ENCODE measurements at regions not wholly inside any gene's neighbourhood (a gene's known extent, or its start where the extent isn't known, plus 50 kb on each side); places are given as distances from the start of the nearest gene placed in this dataset.
A peak's percentile ranks its signal among the peaks of the same experiment; 100 is the strongest.

DNA sequence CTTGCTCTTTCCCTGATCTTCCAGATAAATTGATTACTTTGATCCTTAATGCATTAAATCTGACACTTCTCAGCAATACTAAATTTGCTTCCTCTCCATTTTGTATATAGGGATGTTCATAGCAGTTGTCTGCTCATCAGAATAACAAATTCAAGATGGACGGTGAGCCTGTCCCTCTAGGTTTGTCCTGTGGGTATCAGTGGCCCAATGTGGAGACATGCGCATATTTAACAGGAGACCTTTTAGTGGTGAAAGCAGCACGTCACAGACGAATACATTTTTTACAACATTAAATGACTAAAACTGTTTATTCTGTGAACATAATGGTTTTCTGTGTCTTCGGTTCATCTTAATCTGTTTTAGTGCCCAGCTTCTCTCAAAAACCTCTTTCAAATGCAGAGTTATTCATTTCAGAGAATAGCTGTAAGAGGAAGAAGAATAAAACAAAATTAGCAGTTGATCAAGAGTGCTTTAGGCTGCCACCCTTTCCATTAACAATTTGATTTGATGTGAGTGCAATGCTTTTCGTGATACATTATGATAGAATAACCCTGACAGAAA, 1970.4 kb upstream of the WWC1 start:
- DNase-seq (ENCODE audit: low read depth): no peak

DNA sequence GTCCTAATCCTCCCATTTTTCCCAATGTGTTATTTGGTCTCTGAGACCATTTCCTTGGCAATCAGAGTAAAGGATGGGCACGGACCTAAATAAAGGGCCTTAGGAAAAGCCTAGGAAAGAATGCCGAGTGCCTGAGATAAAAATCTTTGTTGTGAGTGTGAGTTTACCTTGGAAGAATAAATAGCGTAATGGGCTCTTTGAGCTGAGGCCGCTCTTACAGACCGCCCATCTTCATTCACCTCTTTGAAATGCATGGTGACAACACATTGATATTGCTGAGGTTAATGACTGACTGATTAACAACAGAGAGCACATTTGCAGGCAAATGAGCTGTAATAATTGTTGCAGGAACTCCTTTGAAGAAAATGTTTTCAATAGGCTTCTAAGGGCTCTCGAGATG, 1967.1 kb upstream of the WWC1 start:
- DNase-seq (ENCODE audit: low read depth): no peak

DNA sequence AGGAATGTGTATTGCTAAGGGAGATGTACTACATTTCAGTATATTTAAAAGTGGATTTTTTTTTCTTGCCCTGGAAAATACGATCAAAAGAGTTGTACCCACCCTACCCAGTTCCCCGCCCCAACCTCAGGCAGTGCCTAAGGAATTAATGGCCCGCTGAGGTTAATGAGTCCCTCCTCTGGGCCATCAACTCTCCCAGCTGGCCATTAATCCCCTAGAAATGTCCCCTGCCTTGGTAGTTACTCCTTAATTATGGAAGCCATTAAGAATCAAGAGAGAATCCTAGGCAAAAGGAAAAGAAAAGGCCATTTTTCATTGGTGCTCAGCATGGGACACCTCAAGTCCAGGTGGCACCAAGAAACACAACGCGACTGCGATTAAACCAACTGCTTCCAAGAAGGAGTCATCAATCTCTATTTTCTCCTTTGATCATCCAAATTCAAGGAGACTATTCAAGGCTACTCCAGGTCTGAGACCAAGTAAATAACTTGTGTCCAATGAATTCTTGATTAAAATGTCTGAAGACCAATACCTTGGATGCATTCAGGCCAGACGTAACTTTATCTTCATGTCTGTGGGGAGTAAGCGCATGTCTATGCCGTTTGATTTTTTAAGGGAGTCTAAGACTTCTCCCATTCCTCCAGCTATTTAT, 1962.2 kb upstream of the WWC1 start:
- no peak for DNase-seq (ENCODE audit: low read depth)

DNA sequence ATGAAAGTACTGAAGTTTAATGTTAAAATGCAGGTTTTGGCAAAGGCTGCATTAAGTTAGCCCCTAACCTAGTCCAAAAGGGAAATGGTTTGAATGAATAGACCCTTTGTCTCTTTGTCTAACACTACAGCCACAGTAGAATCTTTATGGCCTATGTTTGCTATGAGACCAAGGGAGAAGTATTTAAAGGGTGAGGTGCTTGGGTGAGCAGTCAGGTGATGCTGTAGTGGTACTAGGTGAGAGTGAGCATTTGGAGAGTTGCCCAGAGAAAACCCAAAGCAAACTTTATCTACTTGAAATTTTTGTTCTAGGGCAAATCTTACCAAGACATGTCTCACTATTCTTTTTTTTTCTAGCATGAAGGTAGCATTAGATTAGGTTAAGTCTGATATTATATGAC, 1961.4 kb upstream of the WWC1 start:
- no peak for DNase-seq (ENCODE audit: low read depth)

DNA sequence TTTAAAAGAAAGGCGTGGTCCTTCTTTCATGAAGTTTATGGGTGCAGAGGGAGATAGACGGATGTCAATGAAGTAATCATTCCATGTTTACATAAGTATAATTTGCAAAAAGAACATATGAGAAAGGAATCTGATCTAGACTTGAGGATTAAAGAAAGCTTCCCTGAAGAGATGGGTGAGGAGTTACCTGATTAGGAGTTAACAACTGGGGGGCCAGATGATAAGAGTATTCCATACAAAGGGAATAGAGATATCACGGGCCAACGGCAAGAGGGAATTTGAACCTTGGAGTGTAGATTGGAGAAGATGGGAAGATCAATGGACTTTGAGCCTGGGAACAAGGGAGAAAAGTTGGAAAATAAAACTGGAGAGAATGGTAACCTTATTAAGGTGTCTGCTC, 1959.9 kb upstream of the WWC1 start:
- no peak for DNase-seq (ENCODE audit: low read depth)

DNA sequence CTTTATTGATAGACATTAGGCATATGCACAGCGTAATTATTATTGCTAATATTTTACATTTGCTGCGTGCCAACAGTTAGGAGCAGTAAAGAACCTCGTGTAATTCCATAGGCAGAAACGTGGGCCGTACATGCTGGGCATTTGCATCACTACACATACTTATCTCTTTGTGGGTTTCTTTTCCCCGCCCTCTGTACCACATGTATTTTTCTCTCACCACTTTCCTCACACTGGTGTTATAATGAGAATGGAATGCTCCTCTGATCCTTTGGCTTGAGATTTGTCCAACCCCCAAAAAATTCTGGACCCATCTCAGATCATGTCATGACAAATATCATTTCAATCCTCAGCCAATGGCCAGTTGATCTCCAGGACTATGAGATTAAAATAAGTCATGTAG, 1952.6 kb upstream of the WWC1 start:
- peak; percentile 1 for DNase-seq (ENCODE audit: low read depth)

DNA sequence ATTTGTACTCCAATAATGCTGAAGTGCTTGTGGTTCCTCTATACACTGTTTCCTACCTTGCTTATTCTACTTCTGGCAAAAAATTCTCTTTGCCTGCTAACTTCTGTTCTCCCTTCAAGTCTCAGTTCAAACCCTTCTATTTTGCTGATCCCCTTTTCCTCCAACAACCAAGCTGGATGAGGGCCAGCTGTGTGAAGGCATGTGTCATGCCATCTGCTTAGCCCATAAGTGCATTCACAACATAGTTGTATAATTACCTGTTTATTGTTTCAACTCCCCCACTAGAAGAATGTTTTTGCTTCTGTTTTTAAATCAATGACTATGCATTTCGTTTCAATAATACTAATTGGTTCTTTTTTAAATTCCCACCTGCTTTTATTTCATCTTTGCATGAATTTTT, 1951.4 kb upstream of the WWC1 start:
- DNase-seq (ENCODE audit: low read depth): no peak

DNA sequence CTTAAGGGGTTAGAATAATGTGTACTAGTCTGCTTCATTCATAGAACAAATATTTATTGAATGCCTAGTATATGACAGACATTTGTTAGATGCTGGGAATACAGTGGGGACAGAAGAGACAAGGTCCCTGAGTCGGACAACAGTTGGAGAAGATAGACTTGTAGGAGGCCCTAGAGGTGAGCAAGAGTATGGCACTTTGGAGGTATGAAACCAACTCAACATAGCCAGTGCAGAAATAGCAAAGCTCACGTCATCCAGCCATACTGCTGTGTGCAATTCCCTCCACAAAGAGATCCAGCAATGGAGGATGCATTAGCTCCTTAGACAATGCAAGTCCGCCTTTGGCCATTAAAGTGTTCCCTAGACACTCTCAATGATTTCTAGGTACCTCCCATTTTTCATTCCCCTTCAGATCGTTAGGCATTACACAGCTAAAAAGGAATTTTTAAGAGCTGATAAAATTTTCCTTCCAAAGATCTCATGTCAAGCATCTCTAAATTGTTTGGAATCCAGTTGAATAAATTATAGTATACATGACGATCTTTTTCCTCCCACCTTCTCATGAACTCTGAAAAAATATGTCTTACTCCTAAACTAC, 1949.6 kb upstream of the WWC1 start:
- DNase-seq (ENCODE audit: low read depth): no peak

DNA sequence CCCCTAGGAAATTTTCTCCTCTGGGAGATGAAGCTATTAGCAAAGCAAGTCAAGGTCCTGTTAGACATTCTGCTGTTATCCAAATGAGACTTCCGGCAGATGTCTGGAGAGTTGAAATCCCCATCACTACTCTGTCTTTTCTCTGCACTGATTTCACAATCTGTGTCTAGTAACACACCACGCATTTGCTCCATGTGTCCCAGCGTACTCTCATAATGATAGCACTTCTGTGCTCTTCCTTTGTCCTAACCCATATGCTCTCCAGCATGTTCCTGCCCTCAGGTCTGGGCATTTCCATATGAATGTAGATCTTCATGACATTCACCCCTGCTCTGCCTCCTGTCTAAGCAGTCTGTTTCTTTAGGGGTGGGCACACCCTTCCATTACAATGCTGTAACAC, 1949.0 kb upstream of the WWC1 start:
- DNase-seq (ENCODE audit: low read depth): no peak

DNA sequence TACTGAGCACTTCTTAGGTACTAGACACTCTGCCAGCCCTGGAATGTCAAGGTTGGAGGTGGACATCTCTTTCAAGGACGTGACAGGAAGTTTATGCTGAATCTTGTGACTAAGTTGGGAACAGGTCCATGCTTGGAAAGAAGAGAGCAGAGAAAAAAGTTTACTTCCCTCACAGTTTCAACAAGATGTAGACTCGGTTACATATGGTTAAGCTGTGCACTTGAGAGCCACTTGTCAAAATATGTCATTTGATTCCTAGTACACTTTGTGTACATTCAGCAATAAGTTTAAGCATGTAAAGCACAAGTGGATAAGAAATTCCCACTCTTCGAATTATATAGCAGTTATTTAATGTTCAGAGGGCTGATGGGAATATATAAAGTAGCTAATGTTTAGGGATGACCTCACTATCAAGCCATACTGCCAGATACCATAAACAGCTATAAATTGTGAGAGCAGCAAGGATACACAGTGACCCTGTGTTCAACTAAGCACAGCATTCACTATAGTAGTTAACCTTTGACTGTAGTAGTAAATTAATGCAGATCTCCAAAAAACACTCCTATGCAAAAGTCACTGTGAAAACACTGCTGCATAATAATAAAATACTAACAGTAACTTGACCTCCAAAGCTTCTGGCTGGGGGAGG, 1944.6 kb upstream of the WWC1 start:
- no peak for DNase-seq (ENCODE audit: low read depth)

DNA sequence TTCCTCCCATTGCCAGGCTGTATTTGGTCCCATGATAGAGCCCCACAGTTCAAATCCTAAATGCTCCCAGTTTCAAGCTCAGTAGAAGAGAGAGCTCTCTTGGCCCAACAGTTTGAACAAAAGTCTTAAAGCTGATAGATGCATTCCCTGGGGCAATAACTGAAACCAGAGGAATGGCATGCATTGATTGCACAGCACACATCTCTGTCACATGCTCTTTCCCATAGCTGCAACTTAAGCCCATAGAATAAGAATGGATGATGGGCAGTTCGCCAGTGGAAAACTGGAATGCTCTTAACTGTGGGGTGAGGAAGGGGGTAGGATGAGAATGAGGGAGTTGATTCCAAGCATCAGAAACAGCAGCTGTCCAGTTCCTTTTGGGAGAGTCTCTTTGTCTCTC, 1942.4 kb upstream of the WWC1 start:
- no peak for DNase-seq (ENCODE audit: low read depth)

DNA sequence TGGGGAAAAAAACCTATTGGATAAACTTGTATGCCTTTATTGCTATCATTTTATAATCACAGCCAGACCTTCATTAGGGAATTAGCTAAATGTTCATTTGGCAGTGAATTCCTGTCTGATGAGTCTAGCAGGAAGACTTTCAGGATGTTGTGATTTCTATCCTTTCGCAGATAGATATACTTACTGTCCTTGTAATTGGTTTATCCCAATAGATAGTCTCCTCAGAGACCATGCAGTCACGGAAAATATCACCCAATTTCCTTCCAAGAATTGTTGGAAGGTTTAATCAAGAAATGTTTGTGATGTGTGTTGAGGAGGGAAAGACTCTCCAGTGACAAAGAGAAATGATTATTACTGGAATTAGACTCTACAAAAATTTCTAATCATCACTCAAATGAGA, 1937.9 kb upstream of the WWC1 start:
- no peak for DNase-seq (ENCODE audit: low read depth)

DNA sequence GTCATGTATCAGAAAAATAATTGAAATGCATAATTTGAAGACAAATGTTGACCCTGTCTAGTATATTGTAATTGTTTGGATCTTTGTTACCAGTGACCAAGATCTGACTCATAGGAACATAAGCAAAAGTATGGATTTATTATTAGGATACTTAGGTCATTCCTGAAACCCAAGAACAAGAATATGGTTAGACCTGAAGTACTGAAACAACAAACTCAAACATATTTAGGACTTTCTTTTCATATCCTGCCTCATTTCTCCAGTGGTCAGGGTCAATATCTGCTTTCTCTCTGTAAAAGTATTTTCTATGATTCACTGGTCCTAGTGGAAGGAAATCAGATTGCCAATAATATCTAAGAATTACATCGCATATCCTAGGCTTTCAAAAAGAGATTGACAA, 1937.1 kb upstream of the WWC1 start:
- no peak for DNase-seq (ENCODE audit: low read depth)

DNA sequence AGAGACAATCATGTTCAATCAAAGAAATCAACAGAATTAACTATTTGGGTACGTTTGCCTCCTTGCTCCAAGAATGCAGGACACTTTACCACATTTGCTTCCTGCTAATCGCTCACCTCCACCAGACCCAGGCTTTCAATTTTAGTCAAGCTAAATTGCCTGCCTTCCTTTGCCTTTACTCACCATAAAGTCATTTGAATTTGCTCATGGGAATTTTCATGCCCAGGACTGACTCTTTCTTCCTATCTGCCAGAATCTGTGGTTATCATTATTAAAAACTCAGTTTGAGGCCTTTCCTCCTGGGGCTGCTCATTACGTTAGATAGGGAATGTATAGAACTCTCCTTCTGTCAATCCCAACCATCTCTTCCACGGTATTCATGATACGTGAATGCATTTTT, 1935.3 kb upstream of the WWC1 start:
- DNase-seq (ENCODE audit: low read depth): no peak

DNA sequence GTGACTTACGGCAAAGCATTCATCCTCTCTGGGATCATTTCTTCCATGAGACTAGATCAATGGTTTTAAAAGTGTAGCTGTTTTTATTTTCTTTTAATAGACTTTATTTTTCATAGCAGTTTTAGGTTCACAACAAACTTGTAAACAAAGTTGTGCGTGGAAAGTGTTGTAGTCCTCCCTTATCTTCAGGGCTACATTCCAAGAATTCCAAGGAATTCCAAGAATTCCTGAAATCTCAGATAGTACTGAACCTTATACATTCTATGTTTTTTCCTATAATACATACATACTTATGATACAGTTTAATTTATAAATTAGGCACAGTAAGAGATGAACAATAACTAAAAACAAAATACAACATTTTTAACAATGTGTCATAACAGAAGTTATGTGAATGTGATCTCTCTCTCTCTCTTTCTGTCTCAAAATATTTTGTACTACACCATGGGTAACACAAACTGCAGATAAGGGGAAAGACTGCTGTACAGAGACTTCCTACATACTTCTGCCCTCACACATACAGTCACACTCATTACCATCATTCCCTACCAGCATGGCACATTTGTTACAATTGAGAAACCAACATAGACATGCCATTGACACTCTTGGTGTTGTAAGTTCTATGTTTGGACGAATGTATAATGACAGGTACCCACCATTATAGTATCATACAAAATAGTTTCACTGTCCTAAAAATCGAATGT, 1933.2 kb upstream of the WWC1 start:
- DNase-seq (ENCODE audit: low read depth): no peak

DNA sequence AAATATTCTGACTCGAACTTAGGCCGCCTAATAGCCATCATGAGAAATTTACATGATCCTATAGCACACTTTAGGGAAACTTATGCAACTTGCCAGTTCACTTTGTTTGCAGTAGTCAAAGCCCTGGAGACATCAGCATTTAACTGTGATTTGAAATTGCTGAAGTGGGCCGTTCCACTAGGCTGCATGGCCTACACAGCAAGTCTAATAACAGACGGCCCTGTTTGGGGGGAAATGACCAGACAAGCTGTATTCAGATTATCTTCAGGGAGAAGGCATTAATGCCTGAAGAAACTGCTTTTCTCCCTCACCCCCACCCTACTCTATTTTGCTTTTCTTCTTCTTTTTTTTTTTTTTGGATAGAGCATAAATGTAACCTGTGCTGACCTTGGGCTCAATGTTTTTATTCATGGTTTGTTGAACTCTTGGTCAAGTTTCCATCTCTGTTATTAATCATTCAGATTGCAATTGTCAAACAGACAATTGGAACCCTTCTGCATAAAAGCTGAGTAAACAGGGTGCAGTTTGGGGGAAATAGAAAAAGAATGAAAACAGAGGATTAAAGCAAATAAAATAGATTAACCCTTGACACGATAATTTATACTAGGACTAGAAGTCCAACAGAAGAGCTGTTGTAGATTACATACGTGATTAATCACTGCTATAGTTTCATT, 1928.2 kb upstream of the WWC1 start:
- no peak for DNase-seq (ENCODE audit: low read depth)

DNA sequence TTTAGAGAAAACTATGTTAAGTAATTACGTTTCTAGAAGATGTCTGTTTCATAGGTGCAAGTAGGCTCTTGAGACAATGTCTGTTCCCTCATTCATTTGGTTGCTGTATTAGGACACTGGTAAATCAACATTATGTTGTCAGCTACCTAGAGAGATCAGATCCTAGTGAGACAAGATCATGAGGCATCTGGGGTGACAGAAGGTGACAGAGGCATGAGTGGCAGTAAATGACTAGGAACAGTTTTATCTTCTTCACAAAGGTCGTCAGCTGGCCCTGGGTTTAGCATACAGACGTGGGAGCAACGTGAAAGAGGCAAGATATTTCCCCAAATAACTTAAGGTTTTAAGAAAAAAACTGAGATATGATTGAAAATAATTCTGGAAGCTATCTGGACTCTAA, 1926.3 kb upstream of the WWC1 start:
- DNase-seq (ENCODE audit: low read depth): no peak

DNA sequence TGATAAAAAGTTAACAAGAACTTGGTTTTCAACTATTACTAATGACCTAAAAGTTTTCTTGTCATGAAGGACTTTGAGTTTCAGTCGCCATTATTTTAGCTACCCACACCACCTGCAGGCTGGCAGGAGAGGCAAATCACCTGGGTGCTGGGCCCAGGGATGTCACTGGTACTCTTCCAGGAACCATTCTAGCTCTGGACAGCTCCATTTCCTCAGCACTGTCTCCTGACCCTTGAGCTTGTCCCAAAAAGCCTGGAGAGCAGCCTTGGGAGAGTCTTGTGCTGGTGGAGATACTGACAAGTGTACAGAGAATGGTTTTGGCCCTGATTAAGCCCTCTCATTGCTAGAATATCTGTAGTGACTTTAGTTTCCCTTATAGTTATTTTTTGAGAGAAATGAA, 1924.1 kb upstream of the WWC1 start:
- no peak for DNase-seq (ENCODE audit: low read depth)

DNA sequence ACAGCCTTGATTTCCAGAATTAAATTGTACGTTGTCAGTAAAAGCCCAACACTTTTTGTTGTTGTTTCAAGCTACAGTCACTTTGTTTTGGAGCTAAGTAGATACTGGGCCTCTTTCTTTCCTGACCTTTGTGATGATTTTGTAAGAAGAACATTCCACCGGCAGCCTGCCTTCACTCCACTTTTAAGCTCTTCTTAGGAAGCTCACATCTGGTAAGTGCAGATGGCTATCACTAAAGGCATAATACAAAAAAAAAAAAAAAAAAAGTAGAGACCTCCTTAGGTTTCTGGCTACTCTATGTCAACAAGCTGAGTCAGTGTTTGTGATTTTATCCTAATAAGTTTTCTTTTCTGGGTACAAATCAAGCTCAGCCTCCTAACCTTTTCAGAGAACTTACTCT, 1922.1 kb upstream of the WWC1 start:
- peak; percentile 50 for DNase-seq (ENCODE audit: low read depth)

DNA sequence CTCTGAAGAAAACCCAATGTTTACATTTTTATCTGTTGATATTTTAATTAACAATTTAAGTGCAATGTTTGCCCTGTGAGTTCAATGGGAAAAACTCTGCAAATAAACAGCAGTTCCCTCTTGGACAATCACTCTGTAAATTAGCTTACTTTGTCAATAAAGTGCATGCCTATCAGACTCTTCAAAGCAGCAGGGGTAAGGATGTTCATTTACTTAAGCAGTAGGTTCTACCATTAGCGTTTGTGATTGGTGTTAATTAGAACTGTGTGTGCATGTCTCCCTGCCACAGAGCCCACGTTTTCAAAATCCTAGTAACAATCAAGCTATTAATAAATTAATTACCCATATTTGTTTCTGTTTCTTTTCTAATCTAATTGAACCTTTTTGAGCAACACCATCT, 1921.6 kb upstream of the WWC1 start:
- DNase-seq (ENCODE audit: low read depth): no peak

DNA sequence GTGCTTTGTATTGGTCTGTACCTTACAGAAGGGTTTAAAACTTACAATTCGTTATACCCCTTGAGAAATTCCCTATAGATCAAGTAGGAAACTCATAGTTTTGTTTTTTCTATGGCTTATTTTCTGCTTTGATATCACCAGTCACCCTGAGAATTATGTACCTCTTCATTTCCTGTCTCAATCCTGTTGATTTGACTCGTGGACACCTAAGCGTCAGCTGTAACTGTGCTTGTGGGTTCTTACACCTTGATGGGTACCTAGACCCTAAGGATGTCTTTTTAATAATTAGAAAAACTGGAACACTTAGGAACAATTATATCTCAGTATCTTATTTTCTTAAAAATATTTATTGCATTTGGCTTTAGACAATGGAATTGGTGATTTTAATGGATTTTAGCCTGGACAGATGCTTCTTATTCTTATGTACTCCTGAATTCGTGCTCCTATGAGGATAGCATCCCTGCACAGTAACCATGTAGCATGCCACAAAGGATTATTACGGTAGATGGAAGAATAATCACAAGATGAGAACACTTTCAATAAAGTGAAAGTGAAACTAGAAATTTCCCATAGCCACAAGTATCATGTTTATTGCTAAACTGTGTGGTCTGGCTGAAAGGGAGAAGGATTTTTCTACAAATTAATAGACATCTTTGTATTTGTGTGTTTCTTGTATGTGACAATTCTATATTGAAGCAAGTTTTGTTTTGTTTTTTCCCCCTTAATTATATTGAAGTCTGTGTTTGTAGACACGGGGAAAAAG, 1920.3 kb upstream of the WWC1 start:
- peak; percentile 34 for DNase-seq (ENCODE audit: low read depth)

DNA sequence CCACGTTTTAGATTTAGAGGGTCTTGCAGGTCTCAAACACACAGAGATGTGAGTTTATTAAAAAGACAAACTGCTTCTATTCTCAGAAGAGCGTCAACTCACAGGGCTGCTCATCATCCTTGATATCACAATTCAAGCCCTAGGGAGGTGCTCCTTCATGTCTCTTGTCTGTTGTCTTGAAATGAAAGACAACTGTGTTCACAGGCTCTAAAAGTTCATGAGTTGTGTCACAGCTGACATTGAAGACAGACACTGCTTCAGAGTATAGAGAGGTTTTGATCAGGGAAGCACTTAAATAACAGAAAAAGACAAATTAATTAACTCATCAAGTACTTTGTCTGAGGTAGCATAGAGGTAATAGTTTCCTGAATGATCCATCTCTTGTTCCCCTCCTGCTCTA, 1917.6 kb upstream of the WWC1 start:
- no peak for DNase-seq (ENCODE audit: low read depth)
